ENCODE measurements at regions not wholly inside any gene's neighbourhood (a gene's known extent, or its start where the extent isn't known, plus 50 kb on each side); places are given as distances from the start of the nearest gene placed in this dataset.

DNA sequence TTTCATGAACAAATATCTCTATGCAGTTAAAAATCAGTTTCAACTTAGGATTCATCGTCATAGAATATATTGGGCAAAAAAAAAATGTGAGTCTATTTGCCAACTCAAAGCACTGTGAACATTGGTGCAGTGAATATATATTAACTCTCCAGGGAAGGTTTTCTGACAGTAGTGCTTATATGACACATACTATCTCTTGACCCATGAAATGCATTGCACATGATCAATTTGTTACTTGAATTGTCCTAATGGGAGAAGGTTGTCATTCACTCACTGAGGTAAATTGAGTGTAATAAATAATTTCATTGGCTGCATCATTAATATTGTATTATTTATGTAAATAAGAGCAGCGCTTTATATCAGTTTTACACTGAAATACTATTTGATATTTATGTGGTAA is 2458.5 kb downstream of the ARAP2 start:
- Histone ChIP-seq H2BK15ac (ENCODE audit: low read length) (no peak overlapping the region), H3K79me2 (ENCODE audit: control insufficient read depth in 1 of 2, insufficient read depth in 2 of 2, low read length in 2 of 2) (no peaks in the 10 kb centered on the region), H3K14ac (ENCODE audit: insufficient read length) (no peak overlapping the region), H3K4me2 (ENCODE audit: insufficient read depth in 1 of 2, low read depth in 2 of 2, low read length in 2 of 2) (no peak overlapping the region), H3K27ac (ENCODE audit: low read depth, low read length) (no peak overlapping the region), H4K8ac (ENCODE audit: extremely low read depth, insufficient read depth, low read length) (no peak overlapping the region), H3K9me3 (ENCODE audit: insufficient read depth in 2 of 2, low read depth in 1 of 2, low read length in 1 of 2) (no peaks in the 10 kb centered on the region), H3K23me2 (ENCODE audit: low read depth, low read length) (no peaks in the 10 kb centered on the region), H2BK12ac (ENCODE audit: low read depth, low read length) (no peak overlapping the region), H3K56ac (replicated peaks; ENCODE audit: insufficient read length, low read depth, low read length) (no peak overlapping the region), H3K23ac (ENCODE audit: insufficient read length) (no peak overlapping the region), H2BK5ac (ENCODE audit: low read depth, low read length) (no peak overlapping the region), H3K79me1 (ENCODE audit: low read depth, low read length) (no peaks in the 10 kb centered on the region), H2BK120ac (replicated peaks; ENCODE audit: low read depth, low read length) (no peak overlapping the region), H4K20me1 (replicated peaks in 1 of 2; ENCODE audit: control insufficient read depth in 1 of 2, insufficient read depth in 2 of 2, low read length in 2 of 2) (no peaks in the 10 kb centered on the region), H3K9ac (replicated peaks in 1 of 4; ENCODE audit: extremely low read depth in 1 of 4, low read depth in 3 of 4, low read length in 3 of 4) (no peak overlapping the region), H3K27me3 (replicated peaks in 1 of 4; ENCODE audit: control insufficient read depth in 3 of 4, extremely low read depth in 1 of 4, insufficient read depth in 3 of 4, low read length in 3 of 4) (no peaks in the 10 kb centered on the region), H3K4ac (replicated peaks; ENCODE audit: insufficient read length, low read depth, low read length) (no peak overlapping the region), H3K4me3 (ENCODE audit: extremely low read depth in 1 of 4, insufficient read depth in 2 of 4, low read depth in 3 of 4, low read length in 4 of 4) (no peak overlapping the region), H3K18ac (ENCODE audit: extremely low read depth, low read length) (no peak overlapping the region), H4K91ac (replicated peaks; ENCODE audit: insufficient read length, low read length) (no peak overlapping the region), H2AK5ac (ENCODE audit: low read depth, low read length) (no peak overlapping the region), H3K36me3 (ENCODE audit: control insufficient read depth in 2 of 4, insufficient read depth in 4 of 4, low read length in 3 of 4) (no peaks in the 10 kb centered on the region), H2AFZ (ENCODE audit: low read length) (no peak overlapping the region), H2BK20ac (ENCODE audit: low read length) (no peak overlapping the region), H3K4me1 (replicated peaks in 1 of 4; ENCODE audit: control insufficient read depth in 3 of 4, insufficient read depth in 4 of 4, low read length in 3 of 4) (no peaks in the 10 kb centered on the region), H4K5ac (ENCODE audit: insufficient read length, low read depth, low read length) (no peak overlapping the region)
- ChIA-PET CTCF (ENCODE audit: partially characterized antibody) (no interaction called here), POLR2A (ENCODE audit: partially characterized antibody) (no interaction called here)
- DNase-seq (ENCODE audit: low read depth in 1 of 2, low spot score in 2 of 2) (no peak), FAIRE-seq (no peak)
- TF ChIP-seq JUND (IDR thresholded peaks at IDR 0.05; ENCODE audit: low read length) (no peak), RAD21 (IDR thresholded peaks at IDR 0.05 in 1 of 2, conservative IDR thresholded peaks at IDR 0.05 in 1 of 2; ENCODE audit: low read depth in 2 of 2, low read length in 2 of 2) (no peak), POLR2AphosphoS5 (IDR thresholded peaks at IDR 0.05; ENCODE audit: low read depth, low read length) (no peak), YY1 (IDR thresholded peaks at IDR 0.05; ENCODE audit: low read depth, low read length) (no peak), BACH1 (IDR thresholded peaks at IDR 0.05; ENCODE audit: low read length) (no peak), RNF2 (IDR thresholded peaks at IDR 0.05; ENCODE audit: borderline replicate concordance, low read depth, low read length, missing control alignments, poor library complexity, severe bottlenecking) (no peak), SP1 (IDR thresholded peaks at IDR 0.05; ENCODE audit: low read depth, low read length) (no peak), EZH2 (IDR thresholded peaks at IDR 0.05; ENCODE audit: low read depth, low read length, severe bottlenecking) (no peak), KDM5A (IDR thresholded peaks at IDR 0.05; ENCODE audit: low read length) (no peak), RXRA (IDR thresholded peaks at IDR 0.05; ENCODE audit: insufficient read depth, low read depth, low read length) (no peak), MAFK (IDR thresholded peaks at IDR 0.05; ENCODE audit: low read depth, low read length) (no peak), SIX5 (IDR thresholded peaks at IDR 0.05; ENCODE audit: low read depth, low read length) (no peak), POLR2A (IDR thresholded peaks at IDR 0.05; ENCODE audit: control extremely low read depth in 1 of 2, low read depth in 2 of 2, low read length in 2 of 2) (no peak), SUZ12 (IDR thresholded peaks at IDR 0.05; ENCODE audit: low read length) (no peak), KDM4A (IDR thresholded peaks at IDR 0.05; ENCODE audit: low read depth, low read length, severe bottlenecking) (no peak), NRF1 (IDR thresholded peaks at IDR 0.05; ENCODE audit: low read depth, low read length) (no peak)
- WGBS, 2 experiments (ENCODE audit: extremely low coverage in 1 of 2, insufficient coverage in 1 of 2, insufficient read length in 1 of 2, insufficient replicate concordance in 2 of 2, low coverage in 1 of 2, low lambda C conversion rate in 2 of 2, missing lambda C conversion rate in 1 of 2), result 90% methylated on average over 2 of the region's 2 CpGs; no CpG with 5 or more reads in 1 of the 2 experiments
